H1 (cell line): ENCODE measurements at regions not wholly inside any gene's neighbourhood (a gene's known extent, or its start where the extent isn't known, plus 50 kb on each side); places are given as distances from the start of the nearest gene placed in this dataset.

Experiments
- CTCF ChIA-PET: fragments of 300-600 bp; sonication (Branson Sonifier 250); formaldehyde crosslinking; loops from one replicate; lab custom pipeline; 2021; ENCODE audit not compliant: partially characterized antibody; lab: Charles Lee
- POLR2A ChIA-PET: fragments of 300-600 bp; sonication (Branson Sonifier 250); formaldehyde crosslinking; loops from one replicate; lab custom pipeline; 2021; ENCODE audit warnings: inconsistent platforms; ENCODE audit not compliant: partially characterized antibody; lab: Charles Lee
- DNase-seq, 2 experiments: peaks; one replicate each; pipeline versions ENCODE4 v3.0.0 to v3.0.0-alpha.2; 2010 to 2022; ENCODE audit warnings: low spot score in 2 of 2, low read depth in 1 of 2, mixed read lengths in 1 of 2
- FAIRE-seq: peaks from 2 replicates; lab custom pipeline; 2011; peaks lifted over from hg19 to GRCh38; lab: Jason Lieb, UNC
- H2AFZ ChIP-seq: 2 replicates; pipeline ENCODE4 v1.8.1; 2012; ENCODE audit warnings: low read length, inconsistent platforms
- H2AK5ac ChIP-seq: 2 replicates; pipeline ENCODE4 v1.6.1; 2013; ENCODE audit warnings: low read depth, low read length
- H2BK120ac ChIP-seq: replicated peaks from 2 replicates; pipeline ENCODE3; 2013; ENCODE audit warnings: low read depth, low read length, inconsistent platforms
- H2BK12ac ChIP-seq: 2 replicates; pipeline ENCODE4 v1.6.1; 2013; ENCODE audit warnings: low read depth, low read length
- H2BK15ac ChIP-seq: 2 replicates; pipeline ENCODE4 v1.6.1; 2013; ENCODE audit warnings: low read length
- H2BK20ac ChIP-seq: 2 replicates; pipeline ENCODE4 v1.6.1; 2013; ENCODE audit warnings: low read length
- H2BK5ac ChIP-seq: 2 replicates; pipeline ENCODE4 v1.6.1; 2013; ENCODE audit warnings: low read depth, low read length
- H3K14ac ChIP-seq: 2 replicates; pipeline ENCODE4 v1.6.1; 2013; ENCODE audit warnings: inconsistent platforms; ENCODE audit not compliant: insufficient read length
- H3K18ac ChIP-seq: 2 replicates; pipeline ENCODE4 v1.6.1; 2013; ENCODE audit warnings: low read length; ENCODE audit errors: extremely low read depth
- H3K23ac ChIP-seq: 2 replicates; pipeline ENCODE4 v1.6.1; 2013; ENCODE audit warnings: inconsistent platforms; ENCODE audit not compliant: insufficient read length
- H3K23me2 ChIP-seq: 2 replicates; pipeline ENCODE4 v1.6.1; 2013; ENCODE audit warnings: low read depth, low read length
- H3K27ac ChIP-seq: 2 replicates; pipeline ENCODE4 v1.6.1; 2011; ENCODE audit warnings: low read depth, low read length, inconsistent platforms
- H3K27me3 ChIP-seq, 4 experiments: replicated peaks in 1 of 4; 1 replicate in 1 of 4; 2 replicates in 3 of 4; pipeline versions ENCODE4 v1.6.1 to v1.8.1; 2011 to 2013; ENCODE audit warnings: low read length in 3 of 4, mild to moderate bottlenecking in 3 of 4, inconsistent platforms in 2 of 4, mixed read lengths in 2 of 4, moderate library complexity in 1 of 4; ENCODE audit not compliant: control insufficient read depth in 3 of 4, insufficient read depth in 3 of 4; ENCODE audit errors: extremely low read depth in 1 of 4
- H3K36me3 ChIP-seq, 4 experiments: 2 replicates each; pipeline versions ENCODE4 v1.6.1 to v1.8.1; 2011 to 2013; ENCODE audit warnings: mild to moderate bottlenecking in 4 of 4, low read length in 3 of 4, moderate library complexity in 2 of 4, control low read depth in 1 of 4, inconsistent platforms in 1 of 4; ENCODE audit not compliant: insufficient read depth in 4 of 4, control insufficient read depth in 2 of 4
- H3K4ac ChIP-seq: replicated peaks from 2 replicates; pipeline ENCODE3; 2013; ENCODE audit warnings: low read length, low read depth, mixed read lengths, inconsistent platforms; ENCODE audit not compliant: insufficient read length
- H3K4me1 ChIP-seq, 4 experiments: replicated peaks in 1 of 4; 1 replicate in 1 of 4; 2 replicates in 3 of 4; pipeline versions ENCODE4 v1.6.1 to v1.8.1; 2011 to 2013; ENCODE audit warnings: low read length in 3 of 4, inconsistent platforms in 2 of 4, mixed read lengths in 1 of 4; ENCODE audit not compliant: insufficient read depth in 4 of 4, control insufficient read depth in 3 of 4
- H3K4me2 ChIP-seq, 2 experiments: 2 replicates each; pipeline versions ENCODE4 v1.6.1 to v1.8.1; 2011 to 2013; ENCODE audit warnings: low read depth in 2 of 2, low read length in 2 of 2, control low read depth in 1 of 2, inconsistent platforms in 1 of 2, mild to moderate bottlenecking in 1 of 2; ENCODE audit not compliant: insufficient read depth in 1 of 2
- H3K4me3 ChIP-seq, 4 experiments: fragments of 200-600, 300-600 bp in 1 of 4; sonication (generic), shearing (Covaris generic), sonication (Bioruptor Twin) in 1 of 4; 2 replicates each; pipeline versions ENCODE4 v1.5.1 to v1.8.1; 2011 to 2016; ENCODE audit warnings: low read length in 4 of 4, low read depth in 3 of 4, control low read depth in 2 of 4, inconsistent platforms in 2 of 4, mild to moderate bottlenecking in 2 of 4, mixed read lengths in 1 of 4, moderate library complexity in 1 of 4; ENCODE audit not compliant: insufficient read depth in 2 of 4; ENCODE audit errors: extremely low read depth in 1 of 4
- H3K56ac ChIP-seq: replicated peaks from 2 replicates; pipeline ENCODE3; 2013; ENCODE audit warnings: low read depth, mild to moderate bottlenecking, mixed read lengths, low read length, inconsistent platforms; ENCODE audit not compliant: insufficient read length
- H3K79me1 ChIP-seq: 2 replicates; pipeline ENCODE4 v1.6.1; 2013; ENCODE audit warnings: low read depth, low read length, control low read depth
- H3K79me2 ChIP-seq, 2 experiments: 2 replicates each; pipeline versions ENCODE4 v1.6.1 to v1.8.1; 2012 to 2013; ENCODE audit warnings: low read length in 2 of 2, mild to moderate bottlenecking in 2 of 2, inconsistent platforms in 1 of 2; ENCODE audit not compliant: insufficient read depth in 2 of 2, control insufficient read depth in 1 of 2
- H3K9ac ChIP-seq, 4 experiments: replicated peaks in 1 of 4; 1 replicate in 1 of 4; 2 replicates in 3 of 4; pipeline versions ENCODE4 v1.6.1 to v1.8.1; 2011 to 2013; ENCODE audit warnings: low read depth in 3 of 4, low read length in 3 of 4, control low read depth in 2 of 4, mild to moderate bottlenecking in 2 of 4, moderate library complexity in 2 of 4, inconsistent platforms in 1 of 4; ENCODE audit errors: extremely low read depth in 1 of 4
- H3K9me3 ChIP-seq, 2 experiments: 2 replicates each; pipeline versions ENCODE4 v1.6.1 to v1.8.1; 2012 to 2013; ENCODE audit warnings: mild to moderate bottlenecking in 2 of 2, moderate library complexity in 2 of 2, control low read depth in 1 of 2, inconsistent platforms in 1 of 2, low read depth in 1 of 2, low read length in 1 of 2, mixed read lengths in 1 of 2; ENCODE audit not compliant: insufficient read depth in 2 of 2
- H4K20me1 ChIP-seq, 2 experiments: replicated peaks in 1 of 2; 2 replicates each; pipeline versions ENCODE3 to v1.8.1; 2011 to 2013; ENCODE audit warnings: inconsistent platforms in 2 of 2, low read length in 2 of 2, mild to moderate bottlenecking in 1 of 2; ENCODE audit not compliant: insufficient read depth in 2 of 2, control insufficient read depth in 1 of 2
- H4K5ac ChIP-seq: 2 replicates; pipeline ENCODE4 v1.6.1; 2013; ENCODE audit warnings: low read length, low read depth, mixed read lengths, inconsistent platforms; ENCODE audit not compliant: insufficient read length
- H4K8ac ChIP-seq: 2 replicates; pipeline ENCODE4 v1.8.0; 2013; ENCODE audit warnings: mild to moderate bottlenecking, moderate library complexity, low read length, inconsistent platforms; ENCODE audit not compliant: insufficient read depth; ENCODE audit errors: extremely low read depth
- H4K91ac ChIP-seq: replicated peaks from 2 replicates; pipeline ENCODE3; 2013; ENCODE audit warnings: low read length, mixed read lengths, inconsistent platforms; ENCODE audit not compliant: insufficient read length
- BACH1 ChIP-seq: IDR thresholded peaks from 2 replicates; pipeline ENCODE4 v1.6.1; 2012; ENCODE audit warnings: low read length, improper control_type of control experiment
- CBX5 ChIP-seq: fragments of 300-800, 300-1000 bp; sonication (generic); IDR thresholded peaks from 2 replicates; pipeline ENCODE4 v1.7.1; 2016; ENCODE audit warnings: antibody characterized with exemption, low read length, low read depth
- CHD1 ChIP-seq: IDR thresholded peaks from 2 replicates; pipeline ENCODE4 v1.6.1; 2012; ENCODE audit warnings: low read depth, low read length, improper control_type of control experiment
- CTBP2 ChIP-seq: IDR thresholded peaks from 2 replicates; pipeline ENCODE4 v1.7.0; 2011; ENCODE audit warnings: borderline replicate concordance, mild to moderate bottlenecking, moderate library complexity, mixed read lengths, low read length; ENCODE audit not compliant: insufficient read depth, insufficient read length
- EP300 ChIP-seq, 2 experiments: IDR thresholded peaks; 1 replicate in 1 of 2; 2 replicates in 1 of 2; pipeline ENCODE4 v1.6.1; 2011 to 2012; ENCODE audit warnings: low read depth in 2 of 2, low read length in 2 of 2, mild to moderate bottlenecking in 2 of 2, borderline replicate concordance in 1 of 2, inconsistent platforms in 1 of 2, moderate library complexity in 1 of 2
- GTF2F1 ChIP-seq: IDR thresholded peaks from 2 replicates; pipeline ENCODE4 v1.6.1; 2012; ENCODE audit warnings: low read depth, low read length, improper control_type of control experiment, borderline replicate concordance
- JUN ChIP-seq: IDR thresholded peaks from 2 replicates; pipeline ENCODE4 v1.6.1; 2011; ENCODE audit warnings: low read depth, mild to moderate bottlenecking, improper control_type of control experiment, low read length
- KDM1A ChIP-seq: fragments of 200-600, 300-600 bp; sonication (generic); IDR thresholded peaks from 2 replicates; pipeline ENCODE4 v1.7.1; 2016; ENCODE audit warnings: mild to moderate bottlenecking, low read length, borderline replicate concordance
- MAFK ChIP-seq: IDR thresholded peaks from 2 replicates; pipeline ENCODE4 v1.6.1; 2012; ENCODE audit warnings: low read depth, mild to moderate bottlenecking, improper control_type of control experiment, low read length
- RAD21 ChIP-seq, 2 experiments: IDR thresholded peaks in 1 of 2; conservative IDR thresholded peaks in 1 of 2; 2 replicates each; pipeline ENCODE4 v1.6.1; 2011; ENCODE audit warnings: low read depth in 2 of 2, low read length in 2 of 2, improper control_type of control experiment in 1 of 2, inconsistent platforms in 1 of 2, mild to moderate bottlenecking in 1 of 2, moderate library complexity in 1 of 2
- RXRA ChIP-seq: IDR thresholded peaks from 2 replicates; pipeline ENCODE4 v1.6.1; 2011; ENCODE audit warnings: low read depth, mild to moderate bottlenecking, low read length, moderate library complexity; ENCODE audit not compliant: insufficient read depth
- SP1 ChIP-seq: IDR thresholded peaks from 2 replicates; pipeline ENCODE4 v1.6.1; 2011; ENCODE audit warnings: low read depth, low read length
- SP2 ChIP-seq: IDR thresholded peaks from 2 replicates; pipeline ENCODE4 v1.6.1; 2012; ENCODE audit warnings: mild to moderate bottlenecking, low read length, inconsistent platforms
- TAF1 ChIP-seq: IDR thresholded peaks from 2 replicates; pipeline ENCODE4 v1.6.1; 2011; ENCODE audit warnings: mild to moderate bottlenecking, low read depth, low read length
- WGBS, 2 experiments: shearing (Covaris generic) in 1 of 2; methylation state at CpG; one replicate each; pipeline versions ENCODE4 v1.1.6 to v1.1.7; 2013 to 2015; ENCODE audit warnings: low lambda C conversion rate in 2 of 2, mixed read lengths in 2 of 2, inconsistent platforms in 1 of 2, low coverage in 1 of 2, missing lambda C conversion rate in 1 of 2; ENCODE audit not compliant: insufficient replicate concordance in 2 of 2, insufficient coverage in 1 of 2, insufficient read length in 1 of 2; ENCODE audit errors: extremely low coverage in 1 of 2, missing lambda C conversion rate in 1 of 2; 5-methylcytosine and 5-hydroxymethylcytosine counted together

GRCh38 chrX:142503967-142504643 lies 299.0 kb upstream of the MAGEC2 start:
- H3K27me3 ChIP-seq: no peaks in the 10 kb centered on the region
- no peak overlapping the region for H3K4ac ChIP-seq
- H4K5ac ChIP-seq: no peak overlapping the region
- peaks cover 0 to 3% (median 0%) of the 10 kb centered on the region in 4 experiments; a peak in 1 of 7 replicates for H3K4me1 ChIP-seq
- H4K8ac ChIP-seq: no peak overlapping the region
- no peak overlapping the region for H2BK20ac ChIP-seq
- no peak overlapping the region for H2BK120ac ChIP-seq
- H2BK12ac ChIP-seq: no peak overlapping the region
- H3K9me3 ChIP-seq: no peaks in the 10 kb centered on the region
- no peak overlapping the region for H2AK5ac ChIP-seq
- H2BK15ac ChIP-seq: no peak overlapping the region
- H3K79me1 ChIP-seq: no peaks in the 10 kb centered on the region
- DNase-seq (no peak), FAIRE-seq (no peak)
- H3K4me2 ChIP-seq: no peak overlapping the region
- no peak overlapping the region for H4K91ac ChIP-seq
- H2BK5ac ChIP-seq: no peak overlapping the region
- H3K9ac ChIP-seq: no peak overlapping the region
- no peak overlapping the region for H3K23ac ChIP-seq
- H3K23me2 ChIP-seq: no peaks in the 10 kb centered on the region
- no peak overlapping the region for H3K56ac ChIP-seq
- no peak overlapping the region for H3K14ac ChIP-seq
- H2AFZ ChIP-seq: no peak overlapping the region
- H3K27ac ChIP-seq: no peak overlapping the region
- 87% methylated on average over 5 of the region's 5 CpGs; no CpG with 5 or more reads in 1 of the 2 experiments for WGBS, 2 experiments
- CTCF ChIA-PET: no interaction called here
- H3K18ac ChIP-seq: no peak overlapping the region
- no peak overlapping the region for H3K4me3 ChIP-seq
- no peaks in the 10 kb centered on the region for H3K79me2 ChIP-seq
- POLR2A ChIA-PET: no interaction called here
- H4K20me1 ChIP-seq: no peaks in the 10 kb centered on the region
- no peaks in the 10 kb centered on the region for H3K36me3 ChIP-seq
- TF ChIP-seq SP1: no peak
- no peak for TF ChIP-seq CBX5
- no peak for TF ChIP-seq CTBP2
- TF ChIP-seq MAFK: no peak
- no peak for TF ChIP-seq GTF2F1
- no peak for TF ChIP-seq RXRA
- TF ChIP-seq TAF1: no peak
- no peak for TF ChIP-seq CHD1
- TF ChIP-seq RAD21 (IDR thresholded peaks at IDR 0.05 in 1 of 2, conservative IDR thresholded peaks at IDR 0.05 in 1 of 2; ENCODE audit: low read depth in 2 of 2, low read length in 2 of 2): no peak
- no peak for TF ChIP-seq KDM1A
- no peak for TF ChIP-seq EP300 (IDR thresholded peaks at IDR 0.05; ENCODE audit: borderline replicate concordance in 1 of 2, low read depth in 2 of 2, low read length in 2 of 2)
- no peak for TF ChIP-seq JUN
- TF ChIP-seq BACH1: no peak
- no peak for TF ChIP-seq SP2
